K562 (cell line): ENCODE measurements at regions not wholly inside any gene's neighbourhood (a gene's known extent, or its start where the extent isn't known, plus 50 kb on each side); places are given as distances from the start of the nearest gene placed in this dataset.

Experiments
- ATF3 ChIP-seq, 2 experiments: fragments of 450-650 bp in 1 of 2; sonication (generic) in 1 of 2; formaldehyde crosslinking in 1 of 2; IDR thresholded peaks in 1 of 2; conservative IDR thresholded peaks in 1 of 2; 2 replicates each; pipeline versions ENCODE4 v1.6.1 to v1.8.1; 2016 to 2023; ENCODE audit warnings: mild to moderate bottlenecking in 2 of 2, moderate library complexity in 2 of 2, inconsistent platforms in 1 of 2, missing genetic modification reagents in 1 of 2
- MAZ ChIP-seq, 2 experiments: fragments of 450-650 bp in 1 of 2; sonication (generic) in 1 of 2; formaldehyde crosslinking; IDR thresholded peaks in 1 of 2; conservative IDR thresholded peaks in 1 of 2; 2 replicates each; pipeline versions ENCODE4 v1.4.0 to v1.5.0; 2020; ENCODE audit warnings: mild to moderate bottlenecking in 1 of 2, missing genetic modification reagents in 1 of 2
- NRF1 ChIP-seq, 2 experiments: fragments of 450-650 bp; IDR thresholded peaks in 1 of 2; conservative IDR thresholded peaks in 1 of 2; 2 replicates each; pipeline ENCODE4 v1.6.1; 2014; ENCODE audit warnings: mild to moderate bottlenecking in 2 of 2
- ZBTB43 ChIP-seq: sonication (generic); formaldehyde crosslinking; IDR thresholded peaks from 2 replicates; pipeline ENCODE4 v1.8.0; 2023; ENCODE audit warnings: mild to moderate bottlenecking, missing genetic modification reagents
- ZNF384 ChIP-seq: IDR thresholded peaks from 2 replicates; pipeline ENCODE4 v1.6.1; 2012; ENCODE audit warnings: low read depth, low read length, improper control_type of control experiment
- TF ChIP-seq, protein P1 (sequence below), 3 experiments: IDR thresholded peaks in 2 of 3; conservative IDR thresholded peaks in 1 of 3; 2 replicates each; pipeline ENCODE4 v1.5.1; 2011 to 2012; ENCODE audit warnings: low read length in 3 of 3, mild to moderate bottlenecking in 3 of 3, control low read depth in 2 of 3, improper control_type of control experiment in 1 of 3, inconsistent platforms in 1 of 3, low read depth in 1 of 3, mixed read lengths in 1 of 3, moderate library complexity in 1 of 3; ENCODE audit not compliant: insufficient read depth in 2 of 3
- TF ChIP-seq, protein P2 (sequence below): fragments of 450-650 bp; formaldehyde crosslinking; IDR thresholded peaks from 2 replicates; pipeline ENCODE4 v1.4.0; 2020; ENCODE audit warnings: mild to moderate bottlenecking, moderate library complexity

GRCh38 chr6:25217829-25218228 lies 61.3 kb upstream of the CARMIL1 start:
- TF ChIP-seq, protein P1, sequence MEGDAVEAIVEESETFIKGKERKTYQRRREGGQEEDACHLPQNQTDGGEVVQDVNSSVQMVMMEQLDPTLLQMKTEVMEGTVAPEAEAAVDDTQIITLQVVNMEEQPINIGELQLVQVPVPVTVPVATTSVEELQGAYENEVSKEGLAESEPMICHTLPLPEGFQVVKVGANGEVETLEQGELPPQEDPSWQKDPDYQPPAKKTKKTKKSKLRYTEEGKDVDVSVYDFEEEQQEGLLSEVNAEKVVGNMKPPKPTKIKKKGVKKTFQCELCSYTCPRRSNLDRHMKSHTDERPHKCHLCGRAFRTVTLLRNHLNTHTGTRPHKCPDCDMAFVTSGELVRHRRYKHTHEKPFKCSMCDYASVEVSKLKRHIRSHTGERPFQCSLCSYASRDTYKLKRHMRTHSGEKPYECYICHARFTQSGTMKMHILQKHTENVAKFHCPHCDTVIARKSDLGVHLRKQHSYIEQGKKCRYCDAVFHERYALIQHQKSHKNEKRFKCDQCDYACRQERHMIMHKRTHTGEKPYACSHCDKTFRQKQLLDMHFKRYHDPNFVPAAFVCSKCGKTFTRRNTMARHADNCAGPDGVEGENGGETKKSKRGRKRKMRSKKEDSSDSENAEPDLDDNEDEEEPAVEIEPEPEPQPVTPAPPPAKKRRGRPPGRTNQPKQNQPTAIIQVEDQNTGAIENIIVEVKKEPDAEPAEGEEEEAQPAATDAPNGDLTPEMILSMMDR (IDR thresholded peaks at IDR 0.05 in 2 of 3, conservative IDR thresholded peaks at IDR 0.05 in 1 of 3; ENCODE audit: insufficient read depth in 2 of 3, low read depth in 1 of 3, low read length in 3 of 3), result no peak
- TF ChIP-seq ZBTB43 (CRISPR knock-in tag) (no peak), NRF1 (conservative IDR thresholded peaks at IDR 0.05 in 1 of 2, IDR thresholded peaks at IDR 0.05 in 1 of 2) (no peak), ATF3 (IDR thresholded peaks at IDR 0.05) (no peak), ATF3 (CRISPR knock-in tag; conservative IDR thresholded peaks at IDR 0.05) (no peak), ZNF384 (no peak), MAZ (CRISPR knock-in tag; conservative IDR thresholded peaks at IDR 0.05 in 1 of 2, IDR thresholded peaks at IDR 0.05 in 1 of 2) (no peak)
- TF ChIP-seq, protein P2, sequence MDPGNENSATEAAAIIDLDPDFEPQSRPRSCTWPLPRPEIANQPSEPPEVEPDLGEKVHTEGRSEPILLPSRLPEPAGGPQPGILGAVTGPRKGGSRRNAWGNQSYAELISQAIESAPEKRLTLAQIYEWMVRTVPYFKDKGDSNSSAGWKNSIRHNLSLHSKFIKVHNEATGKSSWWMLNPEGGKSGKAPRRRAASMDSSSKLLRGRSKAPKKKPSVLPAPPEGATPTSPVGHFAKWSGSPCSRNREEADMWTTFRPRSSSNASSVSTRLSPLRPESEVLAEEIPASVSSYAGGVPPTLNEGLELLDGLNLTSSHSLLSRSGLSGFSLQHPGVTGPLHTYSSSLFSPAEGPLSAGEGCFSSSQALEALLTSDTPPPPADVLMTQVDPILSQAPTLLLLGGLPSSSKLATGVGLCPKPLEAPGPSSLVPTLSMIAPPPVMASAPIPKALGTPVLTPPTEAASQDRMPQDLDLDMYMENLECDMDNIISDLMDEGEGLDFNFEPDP (CRISPR knock-in tag), result no peak
